ENCODE measurements at regions not wholly inside any gene's neighbourhood (a gene's known extent, or its start where the extent isn't known, plus 50 kb on each side); places are given as distances from the start of the nearest gene placed in this dataset.

DNA sequence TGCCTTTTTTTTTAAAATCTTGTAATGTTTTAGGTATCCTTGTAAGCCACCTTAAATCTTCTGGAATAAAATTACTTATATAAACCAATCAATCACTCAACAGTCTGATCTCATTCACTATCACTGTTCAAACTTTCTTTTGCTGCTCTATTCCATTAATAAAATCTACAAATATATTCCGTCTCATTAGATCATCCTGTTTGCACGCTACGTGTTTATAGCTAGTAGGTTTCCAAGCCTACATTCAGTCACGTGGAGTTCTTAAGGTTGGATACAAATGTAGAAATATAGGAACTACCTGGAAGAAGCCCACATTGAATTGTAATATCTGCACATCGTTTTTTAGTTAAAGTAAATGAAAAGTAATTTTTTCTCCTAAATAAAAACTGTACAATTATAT is 274.8 kb upstream of the CNTN4 start:
- TF ChIP-seq ZNF565 (CRISPR knock-in tag; conservative IDR thresholded peaks at IDR 0.05; ENCODE audit: low read depth) (no peak), ARNTL (CRISPR knock-in tag; IDR thresholded peaks at IDR 0.05; ENCODE audit: borderline replicate concordance, low read depth) (no peak), RARB (CRISPR knock-in tag; IDR thresholded peaks at IDR 0.05) (no peak)
- TF ChIP-seq, protein P1, sequence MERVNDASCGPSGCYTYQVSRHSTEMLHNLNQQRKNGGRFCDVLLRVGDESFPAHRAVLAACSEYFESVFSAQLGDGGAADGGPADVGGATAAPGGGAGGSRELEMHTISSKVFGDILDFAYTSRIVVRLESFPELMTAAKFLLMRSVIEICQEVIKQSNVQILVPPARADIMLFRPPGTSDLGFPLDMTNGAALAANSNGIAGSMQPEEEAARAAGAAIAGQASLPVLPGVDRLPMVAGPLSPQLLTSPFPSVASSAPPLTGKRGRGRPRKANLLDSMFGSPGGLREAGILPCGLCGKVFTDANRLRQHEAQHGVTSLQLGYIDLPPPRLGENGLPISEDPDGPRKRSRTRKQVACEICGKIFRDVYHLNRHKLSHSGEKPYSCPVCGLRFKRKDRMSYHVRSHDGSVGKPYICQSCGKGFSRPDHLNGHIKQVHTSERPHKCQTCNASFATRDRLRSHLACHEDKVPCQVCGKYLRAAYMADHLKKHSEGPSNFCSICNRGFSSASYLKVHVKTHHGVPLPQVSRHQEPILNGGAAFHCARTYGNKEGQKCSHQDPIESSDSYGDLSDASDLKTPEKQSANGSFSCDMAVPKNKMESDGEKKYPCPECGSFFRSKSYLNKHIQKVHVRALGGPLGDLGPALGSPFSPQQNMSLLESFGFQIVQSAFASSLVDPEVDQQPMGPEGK (CRISPR knock-in tag; IDR thresholded peaks at IDR 0.05; ENCODE audit: borderline replicate concordance): no peak
- TF ChIP-seq, protein P2, sequence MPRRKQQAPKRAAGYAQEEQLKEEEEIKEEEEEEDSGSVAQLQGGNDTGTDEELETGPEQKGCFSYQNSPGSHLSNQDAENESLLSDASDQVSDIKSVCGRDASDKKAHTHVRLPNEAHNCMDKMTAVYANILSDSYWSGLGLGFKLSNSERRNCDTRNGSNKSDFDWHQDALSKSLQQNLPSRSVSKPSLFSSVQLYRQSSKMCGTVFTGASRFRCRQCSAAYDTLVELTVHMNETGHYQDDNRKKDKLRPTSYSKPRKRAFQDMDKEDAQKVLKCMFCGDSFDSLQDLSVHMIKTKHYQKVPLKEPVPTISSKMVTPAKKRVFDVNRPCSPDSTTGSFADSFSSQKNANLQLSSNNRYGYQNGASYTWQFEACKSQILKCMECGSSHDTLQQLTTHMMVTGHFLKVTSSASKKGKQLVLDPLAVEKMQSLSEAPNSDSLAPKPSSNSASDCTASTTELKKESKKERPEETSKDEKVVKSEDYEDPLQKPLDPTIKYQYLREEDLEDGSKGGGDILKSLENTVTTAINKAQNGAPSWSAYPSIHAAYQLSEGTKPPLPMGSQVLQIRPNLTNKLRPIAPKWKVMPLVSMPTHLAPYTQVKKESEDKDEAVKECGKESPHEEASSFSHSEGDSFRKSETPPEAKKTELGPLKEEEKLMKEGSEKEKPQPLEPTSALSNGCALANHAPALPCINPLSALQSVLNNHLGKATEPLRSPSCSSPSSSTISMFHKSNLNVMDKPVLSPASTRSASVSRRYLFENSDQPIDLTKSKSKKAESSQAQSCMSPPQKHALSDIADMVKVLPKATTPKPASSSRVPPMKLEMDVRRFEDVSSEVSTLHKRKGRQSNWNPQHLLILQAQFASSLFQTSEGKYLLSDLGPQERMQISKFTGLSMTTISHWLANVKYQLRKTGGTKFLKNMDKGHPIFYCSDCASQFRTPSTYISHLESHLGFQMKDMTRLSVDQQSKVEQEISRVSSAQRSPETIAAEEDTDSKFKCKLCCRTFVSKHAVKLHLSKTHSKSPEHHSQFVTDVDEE (CRISPR knock-in tag; IDR thresholded peaks at IDR 0.05): no peak

Data from SK-N-SH treated with all-trans-retinoic acid at 6 μM for 48 hours (cell line).